ENCODE measurements at regions not wholly inside any gene's neighbourhood (a gene's known extent, or its start where the extent isn't known, plus 50 kb on each side); places are given as distances from the start of the nearest gene placed in this dataset.
"Not testable (repeated sequence)": the region's sequence is repeated elsewhere in the genome, so short reads cannot be mapped to it uniquely, and the experiment has no call there.

- no peak for ATAC-seq
Measured at GRCh38 chr22:25492841-25493734, 71.4 kb upstream of the GRK3 start.

- ATAC-seq, result no peak
Measured at GRCh38 chr22:25493794-25494193, 70.7 kb upstream of the GRK3 start.

- no peak for ATAC-seq
Measured at GRCh38 chr22:25494774-25495173, 69.7 kb upstream of the GRK3 start.

GRCh38 chr22:25495285-25495684 lies 69.2 kb upstream of the GRK3 start:
- no peak for ATAC-seq

GRCh38 chr22:25496396-25497064 lies 67.9 kb upstream of the GRK3 start:
- no peak for ATAC-seq

- no peak for ATAC-seq
Measured at GRCh38 chr22:25497181-25497641, 67.3 kb upstream of the GRK3 start.

GRCh38 chr22:25497716-25498115 lies 66.8 kb upstream of the GRK3 start:
- ATAC-seq, result no peak

GRCh38 chr22:25500671-25501070 lies 63.8 kb upstream of the GRK3 start:
- not testable (repeated sequence) for ATAC-seq

- ATAC-seq, result not testable (repeated sequence)
Measured at GRCh38 chr22:25504017-25504416, 60.5 kb upstream of the GRK3 start.

- no peak for ATAC-seq
Measured at GRCh38 chr22:25508161-25508560, 56.3 kb upstream of the GRK3 start.

- no peak for ATAC-seq
Measured at GRCh38 chr22:25508761-25509321, 55.6 kb upstream of the GRK3 start.

GRCh38 chr22:25509374-25509791 lies 55.1 kb upstream of the GRK3 start:
- ATAC-seq, result no peak

- no peak for ATAC-seq
Measured at GRCh38 chr22:25510876-25511275, 53.6 kb upstream of the GRK3 start.

GRCh38 chr22:25511725-25512124 lies 52.8 kb upstream of the GRK3 start:
- ATAC-seq, result no peak

- ATAC-seq, result no peak
Measured at GRCh38 chr22:25514436-25515180, 49.9 kb upstream of the GRK3 start.
